K562 (cell line): ENCODE measurements at regions not wholly inside any gene's neighbourhood (a gene's known extent, or its start where the extent isn't known, plus 50 kb on each side); places are given as distances from the start of the nearest gene placed in this dataset.

Experiments used
- CHD4 ChIP-seq: fragments of 200-600 bp; sonication (generic); IDR thresholded peaks from 3 replicates; pipeline ENCODE4 v1.6.1; 2012; ENCODE audit warnings: low read depth, mild to moderate bottlenecking, mixed read lengths, low read length, inconsistent platforms; ENCODE audit not compliant: insufficient read depth, insufficient replicate concordance, poor library complexity, severe bottlenecking
- CTCF ChIP-seq, 3 experiments: IDR thresholded peaks in 2 of 3; conservative IDR thresholded peaks in 1 of 3; 2 replicates each; pipeline ENCODE4 v1.5.1; 2011 to 2012; ENCODE audit warnings: low read length in 3 of 3, mild to moderate bottlenecking in 3 of 3, control low read depth in 2 of 3, improper control_type of control experiment in 1 of 3, inconsistent platforms in 1 of 3, low read depth in 1 of 3, mixed read lengths in 1 of 3, moderate library complexity in 1 of 3; ENCODE audit not compliant: insufficient read depth in 2 of 3
- SREBF1 ChIP-seq: fragments of 150-350 bp; IDR thresholded peaks from 2 replicates; pipeline ENCODE4 v1.6.1; 2014; ENCODE audit warnings: antibody characterized with exemption, low read depth, low read length, borderline replicate concordance

- TF ChIP-seq CHD4 (no peak), SREBF1 (no peak), CTCF (IDR thresholded peaks at IDR 0.05 in 2 of 3, conservative IDR thresholded peaks at IDR 0.05 in 1 of 3; ENCODE audit: insufficient read depth in 2 of 3, low read depth in 1 of 3, low read length in 3 of 3) (no peak)
Observed at GRCh38 chr2:188142088-188142487, 149.6 kb upstream of the GULP1 start.
